ENCODE measurements at regions not wholly inside any gene's neighbourhood (a gene's known extent, or its start where the extent isn't known, plus 50 kb on each side); places are given as distances from the start of the nearest gene placed in this dataset.

- peaks cover 11% of the 10 kb centered on the region for H3K27me3 ChIP-seq (ENCODE audit: control insufficient read depth, insufficient read depth, low read length)
- H3K27ac ChIP-seq (ENCODE audit: insufficient read depth, low read length) = no peak overlapping the region
- H3K23ac ChIP-seq (ENCODE audit: low read depth, low read length) = no peak overlapping the region
- H4K91ac ChIP-seq (ENCODE audit: insufficient read depth, low read depth, low read length) = no peak overlapping the region
- no peak overlapping the region for H2BK15ac ChIP-seq (ENCODE audit: low read depth, low read length)
- H4K5ac ChIP-seq (ENCODE audit: low read depth, low read length) = no peak overlapping the region
- no peak overlapping the region for H2BK120ac ChIP-seq (ENCODE audit: low read depth, low read length)
- no peak overlapping the region for H2BK5ac ChIP-seq (ENCODE audit: low read depth, low read length, poor library complexity, severe bottlenecking)
- no peaks in the 10 kb centered on the region for H4K20me1 ChIP-seq (ENCODE audit: insufficient read depth, low read length)
- H3K14ac ChIP-seq (replicated peaks; ENCODE audit: low read depth, low read length) = no peak overlapping the region
- intact Hi-C loops (cut with micrococcal nuclease) = no loop called here
- no peak overlapping the region for H3K4me3 ChIP-seq (ENCODE audit: insufficient read depth, low read depth, low read length)
- no peak for ATAC-seq (ENCODE audit: low read depth)
- H3K36me3 ChIP-seq (ENCODE audit: control insufficient read depth, insufficient read depth, low read length) = no peaks in the 10 kb centered on the region
- no peak overlapping the region for H2AK5ac ChIP-seq (ENCODE audit: low read depth, low read length)
- no peaks in the 10 kb centered on the region for H3K9me3 ChIP-seq (ENCODE audit: control insufficient read depth, insufficient read depth, low read length)
- no TSS peak for BruUV-seq (replicated peaks)
- DNase-seq = no peak
- H4K8ac ChIP-seq (ENCODE audit: low read depth in 2 of 2, low read length in 2 of 2) = no peak overlapping the region
- ChIA-PET POLR2A (ENCODE audit: unreplicated experiment) (no interaction called here), CTCF (no interaction called here)
- H3K79me1 ChIP-seq (ENCODE audit: low read depth in 1 of 2, low read length in 2 of 2) = no peaks in the 10 kb centered on the region
- H2AFZ ChIP-seq (replicated peaks; ENCODE audit: low read length, poor library complexity) = no peak overlapping the region
- no peaks in the 10 kb centered on the region for H3K4me1 ChIP-seq (ENCODE audit: control insufficient read depth, insufficient read depth, low read length)
- no peak overlapping the region for H2AK9ac ChIP-seq (replicated peaks; ENCODE audit: low read depth, low read length, poor library complexity)
- in situ Hi-C loops (cut with MboI; ENCODE audit: low sequenced_read_pairs) = no loop called here
- H3K18ac ChIP-seq (ENCODE audit: low read depth, low read length) = no peak overlapping the region
- no peak overlapping the region for H2BK20ac ChIP-seq (ENCODE audit: low read depth, low read length)
- no peak overlapping the region for H3K4me2 ChIP-seq (ENCODE audit: low read depth, low read length)
- TF ChIP-seq CTCF (conservative IDR thresholded peaks at IDR 0.05; ENCODE audit: low read depth, low read length) (no peak), FOS (IDR thresholded peaks at IDR 0.05; ENCODE audit: low read depth, low read length) (no peak), RCOR1 (IDR thresholded peaks at IDR 0.05; ENCODE audit: insufficient replicate concordance, low read length) (no peak), MXI1 (IDR thresholded peaks at IDR 0.05; ENCODE audit: borderline replicate concordance, low read depth, low read length) (no peak), CHD1 (IDR thresholded peaks at IDR 0.05; ENCODE audit: low read depth, low read length) (no peak), NFE2L2 (IDR thresholded peaks at IDR 0.05; ENCODE audit: low read depth, low read length) (no peak), SMC3 (IDR thresholded peaks at IDR 0.05; ENCODE audit: low read depth, low read length) (no peak), CEBPB (IDR thresholded peaks at IDR 0.05; ENCODE audit: low read depth, low read length) (no peak), POLR2A (IDR thresholded peaks at IDR 0.05; ENCODE audit: low read depth, low read length) (no peak), RFX5 (IDR thresholded peaks at IDR 0.05; ENCODE audit: low read depth, low read length) (no peak), BHLHE40 (IDR thresholded peaks at IDR 0.05; ENCODE audit: low read depth, low read length) (no peak), USF2 (IDR thresholded peaks at IDR 0.05; ENCODE audit: low read depth, low read length) (no peak), ELK1 (IDR thresholded peaks at IDR 0.05; ENCODE audit: borderline replicate concordance, low read depth, low read length) (no peak), RAD21 (IDR thresholded peaks at IDR 0.05; ENCODE audit: low read length) (no peak), MAFK (IDR thresholded peaks at IDR 0.05; ENCODE audit: low read depth, low read length) (no peak), MAZ (IDR thresholded peaks at IDR 0.05; ENCODE audit: borderline replicate concordance, low read depth, low read length) (no peak)
- dilution Hi-C loops (cut with HindIII; ENCODE audit: low sequenced_read_pairs, unreplicated experiment) = no loop called here
- no peaks in the 10 kb centered on the region for H3K9me1 ChIP-seq (ENCODE audit: insufficient read depth, low read length)
- H3K56ac ChIP-seq (ENCODE audit: extremely low read depth, insufficient read depth, low read length) = no peak overlapping the region
- H3K4ac ChIP-seq (ENCODE audit: low read depth, low read length) = no peak overlapping the region
- H3K9ac ChIP-seq (ENCODE audit: low read depth, low read length) = no peak overlapping the region
- WGBS, 2 experiments (ENCODE audit: extremely low coverage in 2 of 2, insufficient read length in 1 of 2) = no CpG with 5 or more reads among the region's 2 CpGs
Observed at GRCh38 chrX:111008126-111008525, 87.9 kb upstream of the PAK3 start.
